Smooth muscle cell (in vitro differentiated cells): ENCODE measurements at regions not wholly inside any gene's neighbourhood (a gene's known extent, or its start where the extent isn't known, plus 50 kb on each side); places are given as distances from the start of the nearest gene placed in this dataset.
"Not testable (repeated sequence)": the region's sequence is repeated elsewhere in the genome, so short reads cannot be mapped to it uniquely, and the experiment has no call there.

Experiments
- DNase-seq: peaks from one replicate; lab custom pipeline; 2025; ENCODE audit not compliant: unreplicated experiment; lab: John Stamatoyannopoulos, UW
- H2AFZ ChIP-seq: fragments of 200-600 bp; sonication (generic); 2 replicates; pipeline ENCODE4 v1.6.0; 2016; ENCODE audit warnings: antibody characterized with exemption, low read depth, mild to moderate bottlenecking
- H3F3A ChIP-seq: fragments of 200-600 bp; sonication (generic); 2 replicates; pipeline ENCODE4 v1.6.0; 2017; ENCODE audit warnings: antibody characterized with exemption, low read depth
- H3K27ac ChIP-seq: fragments of 200-600 bp; sonication (generic); 2 replicates; pipeline ENCODE4 v1.5.1; 2016; ENCODE audit warnings: low read depth, mild to moderate bottlenecking
- H3K27me3 ChIP-seq: fragments of 200-600 bp; sonication (generic); 2 replicates; pipeline ENCODE4 v1.6.1; 2016; ENCODE audit warnings: low read depth, mild to moderate bottlenecking
- H3K36me3 ChIP-seq: fragments of 200-600 bp; sonication (generic); 2 replicates; pipeline ENCODE4 v1.5.1; 2016; ENCODE audit warnings: low read depth
- H3K4me1 ChIP-seq: fragments of 200-600 bp; sonication (generic); 2 replicates; pipeline ENCODE4 v1.5.1; 2016; ENCODE audit warnings: low read depth
- H3K4me2 ChIP-seq: fragments of 200-600 bp; sonication (generic); 2 replicates; pipeline ENCODE4 v1.6.0; 2016; ENCODE audit warnings: mild to moderate bottlenecking
- H3K4me3 ChIP-seq: fragments of 200-600 bp; sonication (generic); 2 replicates; pipeline ENCODE4 v1.5.1; 2016; ENCODE audit warnings: mild to moderate bottlenecking
- H3K79me2 ChIP-seq: fragments of 200-600 bp; sonication (generic); 2 replicates; pipeline ENCODE4 v1.6.0; 2016; ENCODE audit warnings: low read depth, mild to moderate bottlenecking
- H3K9ac ChIP-seq: fragments of 200-600 bp; sonication (generic); 2 replicates; pipeline ENCODE4 v1.6.0; 2016; ENCODE audit warnings: low read depth
- H3K9me3 ChIP-seq: fragments of 200-600 bp; sonication (generic); replicated peaks from 2 replicates; pipeline ENCODE4 v1.5.1; 2016; ENCODE audit warnings: low read depth
- H4K20me1 ChIP-seq: fragments of 200-600 bp; sonication (generic); 2 replicates; pipeline ENCODE4 v1.6.0; 2016; ENCODE audit warnings: low read depth
- WGBS: methylation state at CpG from one replicate; pipeline ENCODE4 v1.1.7; 2016; ENCODE audit warnings: low lambda C conversion rate; 5-methylcytosine and 5-hydroxymethylcytosine counted together

- H3K27ac ChIP-seq = peak overlapping the region; percentile 15
- not testable (repeated sequence) for H3K9ac ChIP-seq, H4K20me1 ChIP-seq, H2AFZ ChIP-seq, H3K79me2 ChIP-seq, H3K9me3 ChIP-seq, H3F3A ChIP-seq, H3K4me3 ChIP-seq, H3K4me1 ChIP-seq, DNase-seq, H3K27me3 ChIP-seq, H3K4me2 ChIP-seq, H3K36me3 ChIP-seq
- 40% methylated on average over 31 of the region's 32 CpGs for WGBS
Measured at GRCh38 chr16:88258764-88259525, 123.8 kb upstream of the ZNF469 start.

- Histone ChIP-seq H3K4me1 (peaks cover 11% of the 10 kb centered on the region), H3K27ac (peak overlapping the region; percentile 15)
- DNase-seq, H3K4me3 ChIP-seq, H4K20me1 ChIP-seq, H3K4me2 ChIP-seq, H3K9me3 ChIP-seq, H3F3A ChIP-seq, H3K27me3 ChIP-seq, H3K79me2 ChIP-seq, H3K9ac ChIP-seq, H3K36me3 ChIP-seq, H2AFZ ChIP-seq: not testable (repeated sequence)
- 88% methylated on average over 10 of the region's 10 CpGs for WGBS
Measured at GRCh38 chr16:88259538-88259937, 123.2 kb upstream of the ZNF469 start.

GRCh38 chr16:88260146-88260545, 122.6 kb upstream of the ZNF469 start:
- WGBS = 98% methylated on average over 17 of the region's 17 CpGs
- not testable (repeated sequence) for H3K27me3 ChIP-seq, H4K20me1 ChIP-seq, H3K9ac ChIP-seq, H3F3A ChIP-seq, H3K36me3 ChIP-seq, DNase-seq, H3K9me3 ChIP-seq, H2AFZ ChIP-seq, H3K4me3 ChIP-seq, H3K79me2 ChIP-seq, H3K4me2 ChIP-seq, H3K27ac ChIP-seq
- H3K4me1 ChIP-seq = peaks cover 14% of the 10 kb centered on the region

DNA sequence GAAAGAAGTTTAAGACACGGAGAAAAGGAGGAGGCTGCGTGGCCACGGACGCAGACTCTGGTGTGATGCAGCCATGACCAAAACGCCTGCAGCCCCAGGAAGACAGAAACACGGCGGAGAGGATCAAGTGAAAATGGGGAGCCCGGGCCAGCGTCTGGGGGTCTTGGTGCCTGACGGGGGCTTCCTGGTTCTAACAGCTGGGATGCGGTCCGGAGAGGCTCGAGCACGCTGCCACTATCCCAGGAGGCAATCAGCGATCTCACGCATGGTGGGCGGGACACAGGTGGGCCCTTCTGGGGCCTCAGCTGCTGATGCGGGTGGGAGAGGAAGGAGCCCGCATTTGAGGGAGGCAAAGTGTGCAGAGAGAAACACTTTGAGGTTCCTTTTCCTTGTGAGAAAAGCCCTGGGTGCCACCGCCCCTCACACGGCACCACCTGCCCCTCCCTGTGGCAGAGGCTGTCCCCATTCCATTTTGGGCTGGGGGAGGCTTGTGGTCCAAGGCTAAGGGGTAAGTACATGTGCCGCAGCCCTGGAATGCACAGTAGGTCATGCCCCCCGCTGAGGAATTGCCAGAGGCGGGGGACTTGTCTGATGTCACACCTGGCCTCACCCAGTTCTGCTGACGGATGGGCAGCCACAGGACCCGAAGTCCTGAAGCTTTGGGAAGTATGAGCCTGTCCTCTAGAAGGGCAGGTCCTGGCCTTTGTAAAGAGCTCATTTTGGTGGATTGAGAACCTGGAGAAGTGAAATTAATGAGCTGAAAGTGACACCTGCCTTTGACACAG, 121.7 kb upstream of the ZNF469 start:
- H3K4me3 ChIP-seq, H3K4me2 ChIP-seq, H3K9ac ChIP-seq, H3F3A ChIP-seq, H3K36me3 ChIP-seq, H3K27ac ChIP-seq, H3K79me2 ChIP-seq, DNase-seq, H4K20me1 ChIP-seq, H3K27me3 ChIP-seq, H3K9me3 ChIP-seq, H2AFZ ChIP-seq: not testable (repeated sequence)
- H3K4me1 ChIP-seq = peaks cover 14% of the 10 kb centered on the region
- WGBS = 96% methylated on average over 26 of the region's 26 CpGs

DNA sequence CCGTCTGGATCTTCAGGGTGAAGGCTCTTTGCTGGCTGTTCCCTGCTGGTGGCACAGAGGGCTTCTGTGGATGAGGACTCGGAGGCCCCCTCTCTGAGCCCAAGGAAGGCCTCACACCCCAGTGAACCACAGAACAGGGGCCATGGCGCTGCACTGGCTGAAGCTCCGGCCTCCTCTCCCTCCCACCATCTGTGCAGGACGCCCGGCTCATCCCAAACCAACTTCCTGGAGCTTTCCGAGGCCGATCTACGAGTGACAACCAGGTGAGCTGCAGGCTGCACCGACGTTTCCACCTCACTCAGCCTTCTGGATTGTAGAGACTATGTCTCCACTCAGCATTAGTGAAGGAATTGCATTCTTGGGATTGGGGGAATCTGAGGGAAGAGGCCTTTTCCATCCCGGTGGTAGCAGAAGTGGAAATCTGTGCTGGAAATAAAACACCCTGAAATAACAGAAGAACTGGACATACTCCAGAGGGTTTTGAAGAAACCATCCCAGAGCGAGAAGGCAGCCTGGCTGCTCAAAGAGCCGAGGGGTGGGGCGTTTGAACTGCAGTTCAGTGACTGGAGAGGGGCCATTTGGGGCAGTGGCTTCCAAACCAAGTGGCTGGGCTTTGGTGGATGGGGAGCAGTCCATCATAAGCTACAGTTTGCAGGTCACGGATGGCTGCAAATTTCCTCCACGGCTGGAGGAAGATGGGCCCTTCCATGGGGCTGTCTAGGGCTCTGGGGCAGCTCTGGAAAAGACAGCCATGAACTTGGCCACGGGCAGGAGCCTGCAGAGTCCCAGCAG, 120.7 kb upstream of the ZNF469 start:
- peak overlapping the region; percentile 21 for H3K9ac ChIP-seq
- not testable (repeated sequence) for DNase-seq, H3K9me3 ChIP-seq, H2AFZ ChIP-seq, H3K4me3 ChIP-seq, H3K79me2 ChIP-seq, H3K27me3 ChIP-seq, H4K20me1 ChIP-seq, H3F3A ChIP-seq, H3K36me3 ChIP-seq
- peak overlapping the region; percentile 89 for H3K27ac ChIP-seq
- H3K4me1 ChIP-seq = peaks cover 14% of the 10 kb centered on the region
- peak overlapping the region; percentile 53 for H3K4me2 ChIP-seq
- WGBS = 57% methylated on average over 18 of the region's 18 CpGs

DNA sequence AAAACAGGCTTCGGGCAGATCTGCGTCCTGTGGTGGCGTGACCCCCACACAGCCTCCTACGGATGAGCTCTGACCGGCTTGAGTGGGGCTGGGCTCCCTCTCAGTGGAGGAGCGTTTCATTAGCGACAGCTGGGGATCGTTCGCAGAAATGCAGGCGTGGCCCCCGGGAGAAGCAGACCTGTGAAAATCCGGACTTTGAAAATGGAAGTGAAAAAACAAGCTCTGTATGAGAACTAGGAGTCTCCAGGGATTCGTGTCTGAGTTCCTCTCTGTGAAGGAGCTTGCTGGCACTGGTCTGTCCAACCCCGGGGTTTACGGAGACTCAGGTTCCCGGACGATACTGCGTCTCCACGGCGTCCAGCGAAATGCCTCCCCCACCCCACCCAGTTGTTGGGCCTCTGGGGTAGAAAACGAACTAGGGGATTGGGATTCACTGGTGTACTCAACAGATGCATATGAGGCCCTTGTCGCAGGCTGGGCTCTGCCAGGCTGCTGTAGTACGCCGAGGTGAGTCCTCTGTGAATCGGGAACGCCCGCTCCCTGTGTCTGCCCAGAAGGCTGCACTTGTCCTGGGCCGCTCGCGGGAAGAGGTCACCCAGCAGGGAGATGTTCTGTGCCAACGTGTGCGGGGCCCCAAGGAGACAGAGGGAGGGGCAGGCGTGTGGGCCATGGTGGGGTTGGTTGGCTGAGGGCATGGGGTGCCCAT, 119.7 kb upstream of the ZNF469 start:
- H4K20me1 ChIP-seq, H3K79me2 ChIP-seq, H3K36me3 ChIP-seq, H2AFZ ChIP-seq, H3K27me3 ChIP-seq, H3K9me3 ChIP-seq, H3F3A ChIP-seq, H3K4me3 ChIP-seq: not testable (repeated sequence)
- WGBS = 55% methylated on average over 34 of the region's 34 CpGs
- peak overlapping the region; percentile 65 for H3K4me2 ChIP-seq
- H3K9ac ChIP-seq = peak overlapping the region; percentile 79
- DNase-seq = peak; percentile 42
- peak overlapping the region; percentile 96 for H3K27ac ChIP-seq
- H3K4me1 ChIP-seq = peaks cover 14% of the 10 kb centered on the region

- Histone ChIP-seq H3K27ac (peak overlapping the region; percentile 96), H3K4me1 (peaks cover 14% of the 10 kb centered on the region)
- DNase-seq, H2AFZ ChIP-seq, H3K27me3 ChIP-seq, H3F3A ChIP-seq, H3K79me2 ChIP-seq, H3K9me3 ChIP-seq, H3K4me3 ChIP-seq, H3K36me3 ChIP-seq, H3K9ac ChIP-seq, H4K20me1 ChIP-seq, H3K4me2 ChIP-seq: not testable (repeated sequence)
- WGBS = 89% methylated on average over 13 of the region's 17 CpGs
Measured at GRCh38 chr16:88263681-88264287, 119.0 kb upstream of the ZNF469 start.
